ENCODE measurements at regions not wholly inside any gene's neighbourhood (a gene's known extent, or its start where the extent isn't known, plus 50 kb on each side); places are given as distances from the start of the nearest gene placed in this dataset.

DNA sequence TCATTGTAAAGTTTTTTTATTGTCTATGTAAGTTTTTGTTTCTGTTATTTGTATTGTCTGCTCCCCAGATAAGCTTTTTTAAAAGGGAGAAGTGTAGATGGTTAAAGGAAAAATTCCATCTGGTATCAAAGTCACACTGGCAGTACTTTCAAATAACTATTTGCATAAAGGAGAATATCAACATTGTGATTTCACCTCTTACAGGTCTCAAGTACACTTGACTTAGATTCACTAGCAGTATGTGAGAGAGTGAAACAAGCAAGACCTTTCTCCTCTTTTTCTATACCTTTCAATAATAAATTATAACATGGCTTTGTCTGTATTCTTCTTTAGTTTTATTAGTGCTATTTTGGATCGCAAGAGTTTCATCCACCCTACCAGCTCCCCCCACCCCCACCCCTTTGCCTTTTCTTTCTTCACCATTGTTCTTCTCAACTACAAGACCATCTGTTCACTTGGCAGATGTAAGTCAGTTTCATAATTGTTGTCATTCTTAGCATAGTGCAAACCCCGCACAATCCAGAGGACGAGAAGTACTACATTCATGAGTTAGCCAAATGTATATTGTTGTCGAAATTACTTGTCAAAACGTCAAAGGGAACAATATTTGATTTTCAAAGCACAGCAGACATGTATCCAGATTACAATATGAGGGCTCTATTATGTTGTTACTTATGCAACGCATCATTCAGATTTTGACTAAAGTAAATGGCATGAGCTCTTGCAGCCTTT is 602.7 kb upstream of the FLRT2 start:
- TF ChIP-seq, protein P1, sequence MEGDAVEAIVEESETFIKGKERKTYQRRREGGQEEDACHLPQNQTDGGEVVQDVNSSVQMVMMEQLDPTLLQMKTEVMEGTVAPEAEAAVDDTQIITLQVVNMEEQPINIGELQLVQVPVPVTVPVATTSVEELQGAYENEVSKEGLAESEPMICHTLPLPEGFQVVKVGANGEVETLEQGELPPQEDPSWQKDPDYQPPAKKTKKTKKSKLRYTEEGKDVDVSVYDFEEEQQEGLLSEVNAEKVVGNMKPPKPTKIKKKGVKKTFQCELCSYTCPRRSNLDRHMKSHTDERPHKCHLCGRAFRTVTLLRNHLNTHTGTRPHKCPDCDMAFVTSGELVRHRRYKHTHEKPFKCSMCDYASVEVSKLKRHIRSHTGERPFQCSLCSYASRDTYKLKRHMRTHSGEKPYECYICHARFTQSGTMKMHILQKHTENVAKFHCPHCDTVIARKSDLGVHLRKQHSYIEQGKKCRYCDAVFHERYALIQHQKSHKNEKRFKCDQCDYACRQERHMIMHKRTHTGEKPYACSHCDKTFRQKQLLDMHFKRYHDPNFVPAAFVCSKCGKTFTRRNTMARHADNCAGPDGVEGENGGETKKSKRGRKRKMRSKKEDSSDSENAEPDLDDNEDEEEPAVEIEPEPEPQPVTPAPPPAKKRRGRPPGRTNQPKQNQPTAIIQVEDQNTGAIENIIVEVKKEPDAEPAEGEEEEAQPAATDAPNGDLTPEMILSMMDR (IDR thresholded peaks at IDR 0.05) = no peak
- TF ChIP-seq POLR2A (IDR thresholded peaks at IDR 0.05) (no peak), POLR2AphosphoS5 (IDR thresholded peaks at IDR 0.05) (no peak), EP300 (IDR thresholded peaks at IDR 0.05) (no peak)

All from sigmoid colon (tissue), 4 donors.